KMS-11 (cell line): ENCODE measurements at regions not wholly inside any gene's neighbourhood (a gene's known extent, or its start where the extent isn't known, plus 50 kb on each side); places are given as distances from the start of the nearest gene placed in this dataset.

Experiments used
- H2AFZ ChIP-seq: fragments of 200-600 bp; sonication (generic); 2 replicates; pipeline ENCODE4 v1.6.1; 2016; ENCODE audit warnings: antibody characterized with exemption, mixed run types, low read depth
- H3K27ac ChIP-seq: fragments of 200-600 bp; sonication (generic); 2 replicates; pipeline ENCODE4 v1.6.1; 2016; ENCODE audit warnings: mild to moderate bottlenecking, mixed run types
- H3K27me3 ChIP-seq: fragments of 200-600 bp; sonication (generic); 2 replicates; pipeline ENCODE4 v1.6.1; 2017; ENCODE audit warnings: mild to moderate bottlenecking, low read depth, mixed run types, moderate library complexity; ENCODE audit not compliant: insufficient read depth
- H3K36me3 ChIP-seq: fragments of 200-600 bp; sonication (generic); 2 replicates; pipeline ENCODE4 v1.6.1; 2017; ENCODE audit warnings: mild to moderate bottlenecking, mixed run types; ENCODE audit not compliant: insufficient read depth
- H3K4me1 ChIP-seq: fragments of 200-600 bp; sonication (generic); 2 replicates; pipeline ENCODE4 v1.6.1; 2016; ENCODE audit warnings: mild to moderate bottlenecking, low read depth, mixed run types; ENCODE audit not compliant: poor library complexity, severe bottlenecking
- H3K4me2 ChIP-seq: fragments of 200-600 bp; sonication (generic); 2 replicates; pipeline ENCODE4 v1.7.0; 2016; ENCODE audit warnings: mild to moderate bottlenecking, mixed run types
- H3K4me3 ChIP-seq: fragments of 200-600 bp; sonication (generic); IDR thresholded peaks from 2 replicates; pipeline ENCODE4 v1.6.1; 2017; ENCODE audit warnings: low read depth, low read length, mixed read lengths; ENCODE audit not compliant: insufficient read depth
- H3K79me2 ChIP-seq: fragments of 200-600 bp; sonication (generic); 2 replicates; pipeline ENCODE4 v1.6.1; 2016; ENCODE audit warnings: low read depth, mixed run types; ENCODE audit not compliant: insufficient read depth
- H3K9ac ChIP-seq: fragments of 200-600 bp; sonication (generic); 2 replicates; pipeline ENCODE4 v1.6.1; 2016; ENCODE audit warnings: mild to moderate bottlenecking, mixed run types
- H4K20me1 ChIP-seq: fragments of 200-600 bp; sonication (generic); 2 replicates; pipeline ENCODE4 v1.6.1; 2016; ENCODE audit warnings: mild to moderate bottlenecking, mixed run types; ENCODE audit not compliant: insufficient read depth
- TF ChIP-seq, protein P1 (sequence below): fragments of 200-600 bp; sonication (generic); conservative IDR thresholded peaks from 2 replicates; pipeline ENCODE4 v1.6.1; 2017; ENCODE audit warnings: low read depth, mild to moderate bottlenecking, antibody characterized with exemption, low read length, moderate library complexity, mixed read lengths

DNA sequence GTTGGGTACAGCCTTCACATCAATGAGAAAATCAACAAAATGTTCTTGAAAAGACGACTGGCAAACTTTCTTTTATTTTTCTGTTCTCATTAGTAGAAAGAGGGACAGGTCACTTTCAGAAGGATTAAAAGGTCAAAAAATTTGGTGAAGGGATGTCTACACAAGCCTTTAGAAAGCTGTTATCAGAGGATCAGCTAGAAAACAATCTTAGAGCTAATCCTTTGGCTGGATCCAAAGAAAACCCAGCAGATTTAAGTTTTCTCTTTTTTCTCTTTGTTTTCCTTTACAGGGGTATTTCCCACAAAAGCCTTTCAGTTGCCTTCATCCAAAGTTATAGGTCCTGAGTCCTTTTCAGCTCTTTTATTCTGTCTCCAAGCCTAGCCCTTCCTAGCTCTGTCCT is 57.3 kb upstream of the EDN1 start:
- no peaks in the 10 kb centered on the region for H3K27me3 ChIP-seq
- no peak overlapping the region for H3K4me3 ChIP-seq
- no peaks in the 10 kb centered on the region for H4K20me1 ChIP-seq
- no peak overlapping the region for H3K4me2 ChIP-seq
- no peak overlapping the region for H2AFZ ChIP-seq
- H3K4me1 ChIP-seq = peaks cover 22% of the 10 kb centered on the region
- H3K9ac ChIP-seq = no peak overlapping the region
- H3K79me2 ChIP-seq = no peaks in the 10 kb centered on the region
- no peaks in the 10 kb centered on the region for H3K36me3 ChIP-seq
- TF ChIP-seq, protein P1, sequence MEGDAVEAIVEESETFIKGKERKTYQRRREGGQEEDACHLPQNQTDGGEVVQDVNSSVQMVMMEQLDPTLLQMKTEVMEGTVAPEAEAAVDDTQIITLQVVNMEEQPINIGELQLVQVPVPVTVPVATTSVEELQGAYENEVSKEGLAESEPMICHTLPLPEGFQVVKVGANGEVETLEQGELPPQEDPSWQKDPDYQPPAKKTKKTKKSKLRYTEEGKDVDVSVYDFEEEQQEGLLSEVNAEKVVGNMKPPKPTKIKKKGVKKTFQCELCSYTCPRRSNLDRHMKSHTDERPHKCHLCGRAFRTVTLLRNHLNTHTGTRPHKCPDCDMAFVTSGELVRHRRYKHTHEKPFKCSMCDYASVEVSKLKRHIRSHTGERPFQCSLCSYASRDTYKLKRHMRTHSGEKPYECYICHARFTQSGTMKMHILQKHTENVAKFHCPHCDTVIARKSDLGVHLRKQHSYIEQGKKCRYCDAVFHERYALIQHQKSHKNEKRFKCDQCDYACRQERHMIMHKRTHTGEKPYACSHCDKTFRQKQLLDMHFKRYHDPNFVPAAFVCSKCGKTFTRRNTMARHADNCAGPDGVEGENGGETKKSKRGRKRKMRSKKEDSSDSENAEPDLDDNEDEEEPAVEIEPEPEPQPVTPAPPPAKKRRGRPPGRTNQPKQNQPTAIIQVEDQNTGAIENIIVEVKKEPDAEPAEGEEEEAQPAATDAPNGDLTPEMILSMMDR = no peak
- H3K27ac ChIP-seq = no peak overlapping the region

DNA sequence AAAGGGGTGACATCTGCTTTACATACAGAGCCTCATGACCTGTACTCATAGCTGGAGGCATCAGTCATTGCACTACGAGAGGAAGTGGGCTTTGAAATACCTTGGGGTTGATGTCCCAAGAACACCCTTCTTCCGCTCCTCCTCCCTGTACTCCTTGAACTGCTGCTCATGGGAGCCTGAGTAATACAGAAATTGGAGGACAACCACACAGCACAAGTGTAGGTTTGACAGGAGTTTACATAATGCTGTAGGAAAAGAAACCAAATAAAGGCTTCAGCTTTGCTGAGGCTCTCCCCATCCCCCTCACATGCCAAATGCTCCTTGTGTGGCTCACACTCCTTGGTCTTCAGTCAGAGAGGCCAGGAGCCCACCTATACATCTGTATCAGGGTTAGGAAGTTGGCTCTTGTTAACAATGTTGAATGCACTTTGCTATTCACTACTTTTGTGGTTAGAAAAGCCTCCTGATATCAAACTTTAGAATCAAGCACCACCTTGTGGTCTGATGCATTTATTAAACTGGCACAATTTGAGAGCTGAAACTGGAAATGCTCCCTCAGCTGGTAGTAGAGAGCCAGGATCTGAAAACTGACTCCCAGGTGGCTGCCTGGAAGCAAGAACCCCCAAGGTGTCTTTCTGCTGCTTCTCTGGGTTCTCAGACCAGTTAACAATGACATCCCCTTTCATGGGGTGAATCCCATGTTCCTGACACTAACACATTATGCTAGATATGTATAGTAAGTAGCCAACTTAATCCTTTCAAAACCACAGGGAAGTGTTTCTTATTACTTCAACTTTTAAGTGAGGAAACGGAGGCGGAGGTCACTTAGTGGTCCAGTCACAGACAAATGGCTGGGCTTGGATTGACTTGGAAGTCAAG is 56.2 kb upstream of the EDN1 start:
- H4K20me1 ChIP-seq = no peaks in the 10 kb centered on the region
- H3K27me3 ChIP-seq = no peaks in the 10 kb centered on the region
- H3K36me3 ChIP-seq = no peaks in the 10 kb centered on the region
- TF ChIP-seq, protein P1 = peak; percentile 88
- peak overlapping the region; percentile 29 for H3K27ac ChIP-seq
- peaks cover 22% of the 10 kb centered on the region for H3K4me1 ChIP-seq
- no peak overlapping the region for H3K4me3 ChIP-seq
- no peaks in the 10 kb centered on the region for H3K79me2 ChIP-seq
- peak overlapping the region; percentile 25; the same call in 1 of the 2 replicates for H2AFZ ChIP-seq
- H3K4me2 ChIP-seq = peak overlapping the region; percentile 31; the same call in 1 of the 2 replicates
- no peak overlapping the region for H3K9ac ChIP-seq

DNA sequence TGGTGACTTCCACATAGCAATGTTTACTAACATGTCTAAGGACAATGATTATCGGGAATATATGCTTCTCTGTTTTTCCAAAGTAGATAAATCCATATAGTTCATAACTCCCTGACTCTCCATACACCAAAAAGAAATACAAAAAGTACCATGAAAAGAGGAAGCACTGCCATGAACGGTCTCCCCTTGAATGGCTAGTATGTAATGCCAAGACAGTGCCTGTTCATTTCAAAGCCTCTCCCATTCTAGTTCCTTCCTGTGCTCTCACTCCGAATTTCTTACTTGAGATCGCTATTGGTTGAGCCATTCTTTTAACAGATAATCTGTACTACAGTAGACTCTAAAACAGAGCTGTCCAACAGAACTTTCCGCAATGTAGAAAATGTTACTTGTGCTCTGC is 54.8 kb upstream of the EDN1 start:
- no peak overlapping the region for H3K4me2 ChIP-seq
- no peak overlapping the region for H3K27ac ChIP-seq
- no peak overlapping the region for H3K9ac ChIP-seq
- H3K4me3 ChIP-seq = no peak overlapping the region
- H3K36me3 ChIP-seq = no peaks in the 10 kb centered on the region
- H3K79me2 ChIP-seq = no peaks in the 10 kb centered on the region
- no peak overlapping the region for H2AFZ ChIP-seq
- H4K20me1 ChIP-seq = no peaks in the 10 kb centered on the region
- H3K27me3 ChIP-seq = no peaks in the 10 kb centered on the region
- TF ChIP-seq, protein P1 = no peak
- peaks cover 22% of the 10 kb centered on the region for H3K4me1 ChIP-seq

DNA sequence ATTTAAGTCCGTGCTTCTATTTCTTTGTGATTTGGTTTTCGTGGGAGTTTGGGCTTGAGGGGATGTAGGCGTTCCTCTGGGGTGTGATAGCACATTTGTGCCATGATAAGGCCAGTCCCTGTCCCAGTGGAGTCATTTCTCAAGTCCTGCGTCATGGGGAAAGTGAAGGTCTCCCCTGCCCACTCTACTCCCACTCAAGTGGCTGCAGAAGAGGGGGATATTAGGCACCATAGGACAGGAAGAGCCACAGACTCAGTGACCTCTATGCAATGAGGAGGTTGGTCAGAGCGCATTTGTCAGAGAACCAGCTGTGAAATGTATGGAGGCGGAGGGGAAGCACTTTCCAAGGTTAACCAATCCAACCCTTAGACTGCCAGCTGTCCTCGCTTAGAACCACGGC is 51.9 kb upstream of the EDN1 start:
- Histone ChIP-seq H3K27ac (no peak overlapping the region), H2AFZ (no peak overlapping the region), H3K4me3 (no peak overlapping the region), H3K9ac (no peak overlapping the region), H3K36me3 (no peaks in the 10 kb centered on the region), H4K20me1 (no peaks in the 10 kb centered on the region), H3K4me1 (peaks cover 13% of the 10 kb centered on the region), H3K79me2 (no peaks in the 10 kb centered on the region), H3K27me3 (no peaks in the 10 kb centered on the region), H3K4me2 (no peak overlapping the region)
- TF ChIP-seq, protein P1 = no peak
